Heart left ventricle (tissue), 16 donors: ENCODE measurements at regions not wholly inside any gene's neighbourhood (a gene's known extent, or its start where the extent isn't known, plus 50 kb on each side); places are given as distances from the start of the nearest gene placed in this dataset.

ENCODE experiments used
- ATAC-seq, 4 donors: fragments of 200-7000 bp; cut with Tn5 transposase; one replicate each; pipeline ENCODE4 v1.9.1; 2020 to 2022; ENCODE audit warnings: moderate library complexity in 4 of 4, mild to moderate bottlenecking in 3 of 4, moderate number of reproducible peaks in 1 of 4
- DNase-seq, 5 donors: peaks; one replicate each; pipeline ENCODE4 v3.0.0-alpha.2; 2020
- H3K27ac ChIP-seq, 12 donors: fragments of 200-600 bp; sonication (generic) in 4 of 12; one replicate each; pipeline versions ENCODE4 v1.5.0 to v1.8.0; 2016 to 2022; ENCODE audit warnings: mild to moderate bottlenecking in 2 of 12
- H3K27me3 ChIP-seq, 9 donors: fragments of 200-600 bp; sonication (generic) in 2 of 9; one replicate each; pipeline versions ENCODE4 v1.5.1 to v1.8.0; 2016 to 2022; ENCODE audit warnings: mild to moderate bottlenecking in 3 of 9
- H3K36me3 ChIP-seq, 9 donors: fragments of 200-600 bp; sonication (generic) in 2 of 9; one replicate each; pipeline versions ENCODE4 v1.5.0 to v1.8.0; 2018 to 2022; ENCODE audit warnings: mild to moderate bottlenecking in 2 of 9
- H3K4me1 ChIP-seq, 12 donors: fragments of 200-600 bp; sonication (generic) in 4 of 12; one replicate each; pipeline versions ENCODE4 v1.5.0 to v1.8.0; 2016 to 2022; ENCODE audit warnings: mild to moderate bottlenecking in 3 of 12
- H3K4me3 ChIP-seq, 12 donors: fragments of 200-600 bp; sonication (generic) in 4 of 12; one replicate each; pipeline versions ENCODE4 v1.5.0 to v1.8.0; 2017 to 2022; ENCODE audit warnings: mild to moderate bottlenecking in 9 of 12, moderate library complexity in 4 of 12
- H3K9me3 ChIP-seq, 12 donors: fragments of 200-600 bp; sonication (generic) in 4 of 12; one replicate each; pipeline versions ENCODE4 v1.5.0 to v1.8.0; 2016 to 2022; ENCODE audit warnings: mild to moderate bottlenecking in 1 of 12
- CTCF ChIP-seq, 12 donors: fragments of 200-600 bp; sonication (generic) in 4 of 12; IDR thresholded peaks; one replicate each; pipeline versions ENCODE4 v1.5.0 to v1.8.0; 2018 to 2022; ENCODE audit warnings: antibody characterized with exemption in 12 of 12, mild to moderate bottlenecking in 5 of 12
- POLR2A ChIP-seq, 2 donors: fragments of 450-650 bp; IDR thresholded peaks; one replicate each; pipeline ENCODE4 v1.6.1; 2017; ENCODE audit warnings: antibody characterized with exemption in 2 of 2, mild to moderate bottlenecking in 2 of 2, moderate library complexity in 2 of 2
- WGBS, 4 donors: extraction: QIAGEN DNeasy Blood & Tissue Kit in 2 of 4; methylation state at CpG; one replicate each; pipeline versions ENCODE4 v1.1.5 to v1.1.7; 2013 to 2018; 5-methylcytosine and 5-hydroxymethylcytosine counted together
- intact Hi-C, 10 donors: fragments of 100-400 bp; cut with DNase I; formaldehyde crosslinking; loops; one replicate each; pipeline versions ENCODE4 v1.11.1 to v1.14.2; 2022
- donor health status: ischemic (EF 13 %, LVEDD 7.1; RV severe dilation, severe dysfunction).
- donor health status: healthy with polysubstance abuse.
- donor health status: DM: no; HTN: yes; CAD: no.
- donor health status: DM: no; HTN: no; CAD: no.
- donor health status: ischemic (EF 25% LVEDD 6.9; RV normal size, moderate dysfunction).
- donor health status: ischemic (EF 25% LVEDD 5.7; RV mildly dilated, moderate dysfunction).
- donor health status: healthy.
- donor health status: DM: yes; HTN: yes; CAD: no.
- donor health status: ischemic (EF 35%, LVEDD 5.7; RV mildly dilated, moderate dysfunction).
- donor health status: nonischemic (EF 11% LVEDD 7.7; RV severe dilation, severe dysfunction).
- donor health status: DM: yes; HTN: yes; CAD: no.
- donor health status: PGD.
- donor health status: ischemic (EF 29% LVEDD 5.4; RV normal size, mild dysfunction).
- donor health status: nonischemic (EF 23%, LVEDD 6.1; RV moderate dilation, normal function).

GRCh38 chr6:164325168-164325567 lies 910.6 kb downstream of the QKI start:
- intact Hi-C loops: no loop called here
- peaks cover 0 to 7% (median 0%) of the 10 kb centered on the region in 12 donors for H3K4me1 ChIP-seq
- 92 to 98% (median 97%) methylated on average over 1 of the region's 1 CpG for WGBS, 4 donors
- H3K27me3 ChIP-seq: no peaks in the 10 kb centered on the region
- no peak for TF ChIP-seq POLR2A (IDR thresholded peaks at IDR 0.05)
- H3K27ac ChIP-seq: no peak overlapping the region
- ATAC-seq (no peak), DNase-seq (no peak)
- peaks cover 0 to 4% (median 0%) of the 10 kb centered on the region in 12 donors for H3K9me3 ChIP-seq
- H3K36me3 ChIP-seq: no peaks in the 10 kb centered on the region
- H3K4me3 ChIP-seq: no peak overlapping the region

- 40 to 60% (median 48%) methylated on average over 4 of the region's 4 CpGs for WGBS, 4 donors
- peak overlapping the region in 11 of 12 donors; percentile 44 to 85 (median 66) for H3K27ac ChIP-seq
These were observed 908.0 kb downstream of the QKI start for GRCh38 chr6:164322533-164322932.

GRCh38 chr6:164321297-164321696 lies 906.8 kb downstream of the QKI start:
- Histone ChIP-seq H3K27me3 (no peaks in the 10 kb centered on the region), H3K27ac (no peak overlapping the region), H3K4me3 (no peak overlapping the region), H3K36me3 (no peaks in the 10 kb centered on the region), H3K9me3 (peaks cover 0 to 5% (median 0%) of the 10 kb centered on the region in 12 donors), H3K4me1 (peaks cover 0 to 7% (median 0%) of the 10 kb centered on the region in 12 donors)
- no peak for DNase-seq
- 92 to 94% (median 93%) methylated on average over 4 of the region's 4 CpGs for WGBS, 4 donors
- intact Hi-C loops: no loop called here
- no peak for ATAC-seq
- TF ChIP-seq POLR2A (IDR thresholded peaks at IDR 0.05) (no peak), CTCF (IDR thresholded peaks at IDR 0.05) (no peak)

More at GRCh38 chr6:164322533-164322932, 908.0 kb downstream of the QKI start:
- Histone ChIP-seq H3K4me3 (no peak overlapping the region), H3K9me3 (peaks cover 0 to 5% (median 0%) of the 10 kb centered on the region in 12 donors), H3K27me3 (no peaks in the 10 kb centered on the region), H3K36me3 (no peaks in the 10 kb centered on the region), H3K4me1 (peaks cover 0 to 7% (median 0%) of the 10 kb centered on the region in 12 donors)
- TF ChIP-seq CTCF (IDR thresholded peaks at IDR 0.05) (no peak), POLR2A (IDR thresholded peaks at IDR 0.05) (no peak)
- DNase-seq (no peak), ATAC-seq (peak; percentile 98 to 100 (median 98))
- intact Hi-C loops: no loop called here

- Histone ChIP-seq H3K27me3 (no peaks in the 10 kb centered on the region), H3K4me1 (no peaks in the 10 kb centered on the region), H3K9me3 (peaks cover 0 to 10% (median under 1%) of the 10 kb centered on the region in 12 donors), H3K36me3 (no peaks in the 10 kb centered on the region), H3K27ac (peak overlapping the region in 1 of 12 donors; percentile 14), H3K4me3 (no peak overlapping the region)
- ATAC-seq: peak; percentile 22 to 49 (median 42)
- DNase-seq: no peak
- intact Hi-C loops: no loop called here
- TF ChIP-seq POLR2A (IDR thresholded peaks at IDR 0.05) (no peak), CTCF (IDR thresholded peaks at IDR 0.05) (no peak)
- 57 to 82% (median 73%) methylated on average over 2 of the region's 2 CpGs for WGBS, 4 donors
These were observed 900.9 kb downstream of the QKI start for GRCh38 chr6:164315376-164315775.

DNA sequence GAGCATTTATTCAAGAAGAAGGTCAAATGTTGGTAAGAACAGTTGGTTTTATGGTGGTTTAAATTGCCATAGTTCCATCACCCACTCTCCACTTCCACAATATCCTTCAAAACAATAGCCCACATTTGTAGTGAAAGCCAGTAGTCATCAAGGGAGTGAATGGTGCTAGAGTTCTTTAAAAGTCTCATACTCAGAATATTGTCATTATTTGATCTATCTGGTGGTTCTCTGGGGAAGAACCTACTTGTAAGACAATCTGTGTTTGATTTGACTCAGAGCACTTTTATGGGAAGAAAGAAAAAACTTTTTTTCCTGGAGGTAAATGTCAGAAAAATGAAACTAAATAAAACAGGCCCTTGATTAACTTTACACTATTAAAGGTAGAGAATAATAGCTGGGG lies 893.8 kb downstream of the QKI start:
- intact Hi-C loops: no loop called here
- TF ChIP-seq CTCF (IDR thresholded peaks at IDR 0.05): no peak
- no peak for TF ChIP-seq POLR2A (IDR thresholded peaks at IDR 0.05)

More for the DNA sequence above, 893.8 kb downstream of the QKI start:
- no peaks in the 10 kb centered on the region for H3K27me3 ChIP-seq
- H3K4me3 ChIP-seq: no peak overlapping the region
- H3K27ac ChIP-seq: no peak overlapping the region
- peaks cover 0 to 28% (median 5%) of the 10 kb centered on the region in 12 donors for H3K9me3 ChIP-seq
- ATAC-seq: no peak
- no peaks in the 10 kb centered on the region for H3K36me3 ChIP-seq
- peaks cover 0 to 12% (median 4%) of the 10 kb centered on the region in 12 donors for H3K4me1 ChIP-seq
- no peak for DNase-seq
